Keratinocyte (primary cell): ENCODE measurements at regions not wholly inside any gene's neighbourhood (a gene's known extent, or its start where the extent isn't known, plus 50 kb on each side); places are given as distances from the start of the nearest gene placed in this dataset.

ENCODE experiments used
- EZH2 ChIP-seq: IDR thresholded peaks from one replicate; pipeline ENCODE4 v1.6.1; 2012; ENCODE audit warnings: inconsistent platforms, mild to moderate bottlenecking, low read length, moderate library complexity
- TF ChIP-seq, protein P1 (sequence below), 3 experiments: IDR thresholded peaks in 1 of 3; conservative IDR thresholded peaks in 1 of 3; optimal IDR thresholded peaks in 1 of 3; 2 replicates in 2 of 3; 3 replicates in 1 of 3; pipeline versions ENCODE3 to v1.5.1; 2011; ENCODE audit warnings: low read length in 3 of 3, mild to moderate bottlenecking in 3 of 3, moderate library complexity in 2 of 3, control low read depth in 1 of 3, inconsistent platforms in 1 of 3; ENCODE audit not compliant: insufficient read depth in 2 of 3; ENCODE audit errors: extremely low read depth in 1 of 3

DNA sequence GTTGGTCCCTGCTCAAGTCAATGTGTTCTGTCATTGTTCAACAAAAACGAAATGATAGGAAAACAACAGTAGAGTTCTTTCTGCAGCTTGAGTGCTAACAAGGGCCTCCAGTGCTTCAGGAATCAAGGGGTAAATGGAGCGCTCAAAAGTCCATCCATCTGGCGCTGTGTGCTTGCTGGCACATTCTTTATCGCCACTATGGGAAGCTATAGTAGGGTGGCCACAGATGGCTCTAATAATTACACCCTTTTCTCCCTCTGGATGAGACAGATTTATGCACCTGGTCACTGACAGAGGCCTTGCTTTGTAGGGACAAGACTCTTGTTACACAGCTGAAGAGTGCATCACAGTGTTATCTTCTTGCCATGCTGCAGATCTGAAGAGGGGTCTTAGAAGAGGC lies 136.0 kb downstream of the GDAP2 start:
- TF ChIP-seq, protein P1, sequence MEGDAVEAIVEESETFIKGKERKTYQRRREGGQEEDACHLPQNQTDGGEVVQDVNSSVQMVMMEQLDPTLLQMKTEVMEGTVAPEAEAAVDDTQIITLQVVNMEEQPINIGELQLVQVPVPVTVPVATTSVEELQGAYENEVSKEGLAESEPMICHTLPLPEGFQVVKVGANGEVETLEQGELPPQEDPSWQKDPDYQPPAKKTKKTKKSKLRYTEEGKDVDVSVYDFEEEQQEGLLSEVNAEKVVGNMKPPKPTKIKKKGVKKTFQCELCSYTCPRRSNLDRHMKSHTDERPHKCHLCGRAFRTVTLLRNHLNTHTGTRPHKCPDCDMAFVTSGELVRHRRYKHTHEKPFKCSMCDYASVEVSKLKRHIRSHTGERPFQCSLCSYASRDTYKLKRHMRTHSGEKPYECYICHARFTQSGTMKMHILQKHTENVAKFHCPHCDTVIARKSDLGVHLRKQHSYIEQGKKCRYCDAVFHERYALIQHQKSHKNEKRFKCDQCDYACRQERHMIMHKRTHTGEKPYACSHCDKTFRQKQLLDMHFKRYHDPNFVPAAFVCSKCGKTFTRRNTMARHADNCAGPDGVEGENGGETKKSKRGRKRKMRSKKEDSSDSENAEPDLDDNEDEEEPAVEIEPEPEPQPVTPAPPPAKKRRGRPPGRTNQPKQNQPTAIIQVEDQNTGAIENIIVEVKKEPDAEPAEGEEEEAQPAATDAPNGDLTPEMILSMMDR (optimal IDR thresholded peaks at IDR 0.05 in 1 of 3, IDR thresholded peaks at IDR 0.05 in 1 of 3, conservative IDR thresholded peaks at IDR 0.05 in 1 of 3; ENCODE audit: extremely low read depth in 1 of 3, insufficient read depth in 2 of 3, low read length in 3 of 3), result no peak
- no peak for TF ChIP-seq EZH2
